NCI-H226 (cell line): ENCODE measurements at regions not wholly inside any gene's neighbourhood (a gene's known extent, or its start where the extent isn't known, plus 50 kb on each side); places are given as distances from the start of the nearest gene placed in this dataset.
"Not testable (repeated sequence)": the region's sequence is repeated elsewhere in the genome, so short reads cannot be mapped to it uniquely, and the experiment has no call there.

Experiments used
- DNase-seq: peaks from one replicate; pipeline ENCODE4 v3.0.0-alpha.2; 2015

GRCh38 chr12:61111218-61111617 is 1149.0 kb upstream of the USP15 start:
- DNase-seq, result no peak

- no peak for DNase-seq
Observed at GRCh38 chr12:61137677-61138414, 1122.4 kb upstream of the USP15 start.

DNA sequence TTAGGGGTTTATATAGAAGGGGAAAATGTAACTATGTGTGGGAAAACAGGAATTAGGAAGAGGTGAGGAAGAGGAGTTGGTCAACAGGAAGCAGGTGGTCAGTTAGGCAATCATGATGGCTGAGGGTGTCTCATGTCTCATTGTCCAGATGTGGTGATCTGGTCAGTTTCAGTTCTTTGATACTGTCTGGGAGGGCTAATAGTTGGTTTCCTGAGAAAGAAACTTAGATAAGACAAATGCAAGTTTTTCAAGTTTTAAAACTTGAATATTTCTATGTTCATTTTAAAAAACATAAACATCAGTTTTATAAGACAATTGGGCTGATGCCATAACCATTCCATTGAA is 1121.8 kb upstream of the USP15 start:
- DNase-seq, result no peak

- no peak for DNase-seq
Observed at GRCh38 chr12:61161961-61162360, 1098.2 kb upstream of the USP15 start.

GRCh38 chr12:61188801-61189595 is 1071.2 kb upstream of the USP15 start:
- no peak for DNase-seq

DNA sequence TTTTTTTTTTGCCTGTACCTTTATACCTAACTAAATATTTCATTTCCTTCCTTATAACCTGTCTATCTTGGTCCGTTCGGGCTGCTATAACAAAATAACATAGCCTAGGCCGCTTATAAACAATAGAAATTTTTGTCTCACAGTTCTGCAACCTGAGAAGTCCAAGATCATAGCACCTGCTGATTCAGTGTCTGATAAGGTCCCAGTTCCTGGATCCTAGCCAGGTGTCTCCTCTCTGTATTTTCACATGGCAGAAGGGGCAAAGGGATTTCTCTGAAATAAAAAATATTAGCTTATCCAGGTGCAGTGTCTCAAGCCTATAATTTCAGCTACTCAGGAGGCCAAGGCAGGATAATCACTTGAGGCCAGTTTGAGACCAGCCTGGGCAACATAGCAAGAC is 1046.6 kb upstream of the USP15 start:
- DNase-seq, result no peak

DNA sequence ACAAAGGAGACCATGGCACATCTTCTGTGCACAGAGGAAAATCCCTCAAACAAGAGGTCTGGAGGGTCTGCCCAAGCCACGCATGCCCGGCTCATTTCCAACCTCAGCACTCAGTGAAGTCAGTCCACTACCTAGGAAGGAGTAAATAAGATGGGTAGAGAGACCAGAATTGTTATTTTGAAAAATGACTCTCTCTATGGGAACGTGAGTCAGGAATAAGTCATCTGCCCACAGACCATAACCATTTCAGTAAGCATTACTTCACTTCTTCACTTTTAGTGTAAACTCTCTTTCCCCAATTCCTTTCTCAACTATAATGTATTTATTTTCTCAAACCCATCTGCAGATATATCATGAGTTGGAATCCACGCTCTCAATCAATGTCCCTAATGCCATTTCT is 1039.9 kb upstream of the USP15 start:
- no peak for DNase-seq

GRCh38 chr12:61232040-61232439 is 1028.2 kb upstream of the USP15 start:
- no peak for DNase-seq

GRCh38 chr12:61250303-61250702 is 1009.9 kb upstream of the USP15 start:
- DNase-seq, result no peak

DNA sequence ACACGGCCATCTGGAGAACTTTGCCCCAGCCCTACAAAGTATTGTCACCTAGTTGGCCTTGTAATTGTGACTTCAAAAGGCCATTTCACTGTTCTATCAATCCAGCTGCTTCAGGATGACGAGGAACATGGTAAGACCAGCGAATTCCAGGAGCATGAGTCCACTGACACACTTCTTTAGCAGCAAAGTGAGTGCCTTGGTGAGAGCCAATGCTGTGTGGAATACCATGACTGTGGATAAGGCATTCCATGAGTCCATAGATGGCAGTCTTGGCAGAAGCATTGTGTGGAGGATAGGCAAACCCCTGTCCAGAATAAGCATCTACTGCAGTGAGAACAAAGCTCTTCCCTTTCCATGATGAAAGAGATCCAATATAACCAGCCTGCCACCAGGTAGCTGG is 1009.1 kb upstream of the USP15 start:
- DNase-seq, result no peak

DNA sequence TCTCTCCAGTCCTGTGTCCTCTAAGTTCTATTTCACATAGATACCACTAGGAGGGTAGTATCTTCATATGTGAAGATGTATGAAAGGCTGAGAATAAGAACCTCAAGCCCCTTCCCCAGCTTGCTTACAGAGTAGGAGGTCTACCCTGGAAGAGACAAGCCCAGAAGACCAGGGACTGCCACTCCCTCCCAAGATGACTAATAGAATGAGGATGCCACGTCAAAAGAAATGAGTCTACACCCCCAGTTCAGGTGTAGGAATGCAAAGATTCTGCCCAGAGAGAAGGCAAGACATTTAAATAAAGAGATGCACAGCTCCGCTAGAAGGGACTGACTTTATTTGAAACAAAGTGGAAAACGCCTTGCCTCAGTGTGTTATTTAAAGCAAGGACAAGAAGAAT is 1006.0 kb upstream of the USP15 start:
- no peak for DNase-seq

DNA sequence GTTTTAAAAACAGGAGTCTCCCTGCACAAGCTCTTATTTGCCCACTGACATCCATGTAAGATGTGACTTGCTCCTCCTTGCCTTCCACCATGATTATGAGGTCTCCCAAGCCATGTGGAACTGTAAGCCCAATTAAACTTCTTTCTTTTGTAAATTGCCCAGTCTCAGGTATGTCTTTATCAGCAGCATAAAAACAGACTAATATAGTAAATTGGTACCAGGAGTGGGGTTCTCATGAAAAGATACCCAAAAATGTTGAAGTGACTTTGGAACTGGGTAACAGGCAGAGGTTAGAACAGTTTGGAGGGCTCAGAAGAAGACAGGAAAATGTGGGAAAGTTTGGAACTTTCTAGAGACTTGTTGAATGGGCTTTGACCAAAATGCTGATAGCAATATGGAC is 995.9 kb upstream of the USP15 start:
- DNase-seq, result not testable (repeated sequence)

GRCh38 chr12:61267474-61267873 is 992.7 kb upstream of the USP15 start:
- DNase-seq, result no peak

- no peak for DNase-seq
Observed at GRCh38 chr12:61272441-61272840, 987.8 kb upstream of the USP15 start.

DNA sequence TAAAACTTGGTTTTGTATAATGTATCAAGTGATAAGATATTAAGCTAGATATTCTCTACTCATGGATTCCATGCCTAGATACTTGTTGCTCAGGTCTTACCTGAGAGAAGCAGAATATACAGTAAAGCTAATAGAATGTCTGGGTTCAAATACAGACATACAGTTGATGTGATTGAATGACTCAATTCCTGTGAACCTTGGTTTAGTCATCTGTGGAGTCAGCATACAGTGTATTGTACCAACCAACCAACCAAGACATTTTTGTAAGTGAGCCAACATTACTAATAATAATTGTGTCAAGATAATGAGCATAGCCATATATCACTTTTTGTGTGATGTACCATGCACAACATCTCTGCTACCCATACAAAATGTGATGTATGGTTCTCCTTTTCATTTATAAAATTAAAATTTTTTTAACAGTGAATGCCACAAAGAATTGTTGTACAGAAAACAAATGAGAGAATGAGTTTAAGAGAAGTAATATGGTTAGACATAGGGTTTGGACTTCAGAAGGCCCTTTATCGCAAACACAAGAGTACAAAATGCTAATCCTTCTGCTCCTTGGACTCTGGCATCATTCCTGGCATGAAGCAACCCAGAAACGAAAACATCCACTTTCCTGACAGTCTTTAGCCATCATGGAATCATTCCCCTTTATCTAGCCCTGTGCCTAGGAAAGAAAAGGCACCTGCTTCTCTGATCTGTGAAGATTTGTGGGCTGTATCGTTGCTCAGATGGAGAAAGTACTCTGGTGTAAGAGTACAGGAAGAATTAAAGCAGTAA is 977.2 kb upstream of the USP15 start:
- no peak for DNase-seq

GRCh38 chr12:61290473-61290872 is 969.7 kb upstream of the USP15 start:
- DNase-seq, result no peak

- no peak for DNase-seq
Observed at GRCh38 chr12:61291647-61292046, 968.6 kb upstream of the USP15 start.

DNA sequence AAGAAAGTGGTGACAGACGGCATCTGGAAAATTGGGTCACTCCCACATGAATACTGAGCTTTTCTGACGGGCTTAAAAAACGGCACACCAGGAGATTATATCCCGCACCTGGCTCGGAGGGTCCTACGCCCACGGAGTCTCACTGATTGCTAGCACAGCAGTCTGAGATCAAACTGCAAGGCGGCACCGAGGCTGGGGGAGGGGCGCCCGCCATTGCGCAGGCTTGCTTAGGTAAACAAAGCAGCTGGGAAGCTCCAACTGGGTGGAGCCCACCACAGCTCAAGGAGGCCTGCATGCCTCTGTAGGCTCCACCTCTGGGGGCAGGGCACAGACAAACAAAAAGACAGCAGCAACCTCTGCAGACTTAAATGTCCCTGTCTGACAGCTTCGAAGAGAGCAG is 966.2 kb upstream of the USP15 start:
- DNase-seq, result not testable (repeated sequence)

GRCh38 chr12:61301817-61302216 is 958.4 kb upstream of the USP15 start:
- DNase-seq, result no peak

- no peak for DNase-seq
Observed at GRCh38 chr12:61302282-61302681, 957.9 kb upstream of the USP15 start.

GRCh38 chr12:61308220-61308619 is 952.0 kb upstream of the USP15 start:
- no peak for DNase-seq

DNA sequence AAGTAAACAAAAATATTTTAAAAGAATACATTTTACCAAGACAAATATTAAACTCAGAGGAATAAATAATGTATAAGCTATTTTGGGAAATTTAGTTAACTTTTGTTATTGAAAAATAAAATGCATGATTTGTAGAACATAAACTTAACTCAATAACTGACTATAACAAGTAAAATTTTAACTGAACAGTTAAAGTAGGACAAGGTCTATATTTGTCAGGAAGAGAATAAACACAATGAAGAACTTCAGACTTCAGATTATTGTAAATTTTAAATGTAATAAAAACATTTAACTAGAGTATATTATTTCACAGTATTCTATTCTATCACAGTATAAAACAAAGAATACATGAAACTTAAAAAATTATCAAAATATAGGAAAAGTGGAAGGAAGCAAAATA is 948.8 kb upstream of the USP15 start:
- no peak for DNase-seq

DNA sequence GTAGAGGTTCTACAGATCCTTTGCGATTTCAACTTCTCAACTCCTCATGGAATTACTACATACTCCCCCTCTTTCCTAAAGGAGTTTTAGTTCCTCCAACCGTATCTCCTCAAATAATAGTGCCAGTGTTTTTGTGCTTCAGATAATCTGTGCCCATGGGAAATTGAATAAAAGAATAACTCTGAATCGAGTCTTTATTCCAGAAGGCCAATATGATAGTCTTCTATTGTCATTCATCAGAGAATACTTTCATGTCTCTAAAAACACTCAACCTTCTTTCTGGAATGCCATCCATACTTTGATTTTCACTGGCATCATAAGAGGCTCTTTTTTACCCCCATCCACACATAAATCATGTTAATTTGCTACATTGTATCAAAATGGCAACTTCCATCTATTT is 911.3 kb upstream of the USP15 start:
- DNase-seq, result no peak

DNA sequence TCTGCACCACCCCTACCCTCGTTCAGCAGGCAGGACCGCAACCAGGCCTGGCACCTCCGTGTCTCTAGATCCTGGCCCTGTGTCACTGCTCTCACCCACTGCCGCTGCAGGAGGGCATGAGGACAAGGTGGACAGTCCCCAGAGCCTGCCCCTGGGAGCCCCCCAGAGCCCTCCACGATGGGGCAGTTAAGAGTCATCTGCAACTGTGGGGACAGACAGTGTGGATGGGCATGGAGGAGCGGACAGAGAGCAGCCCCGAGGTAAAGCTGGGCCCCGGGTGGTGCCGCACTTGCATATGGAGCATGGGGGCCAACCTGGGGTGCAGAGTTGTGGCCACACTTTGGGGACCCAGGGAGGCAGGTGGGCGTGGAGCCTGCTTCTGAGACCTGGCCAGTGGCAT is 905.1 kb upstream of the USP15 start:
- no peak for DNase-seq
